Duodenal mucosa (tissue), 2 donors: ENCODE measurements at regions not wholly inside any gene's neighbourhood (a gene's known extent, or its start where the extent isn't known, plus 50 kb on each side); places are given as distances from the start of the nearest gene placed in this dataset.

ENCODE experiments used
- H3K27ac ChIP-seq: one replicate; pipeline ENCODE4 v1.7.0; 2013; ENCODE audit warnings: low read depth, low read length
- H3K27me3 ChIP-seq, 2 donors: one replicate each; pipeline ENCODE4 v1.7.0; 2013; ENCODE audit warnings: low read length in 2 of 2, control low read depth in 1 of 2; ENCODE audit not compliant: insufficient read depth in 2 of 2, control insufficient read depth in 1 of 2
- H3K36me3 ChIP-seq, 2 donors: one replicate each; pipeline ENCODE4 v1.7.0; 2013; ENCODE audit warnings: low read length in 2 of 2, control low read depth in 1 of 2; ENCODE audit not compliant: insufficient read depth in 2 of 2, control insufficient read depth in 1 of 2
- H3K4me1 ChIP-seq, 2 donors: one replicate each; pipeline ENCODE4 v1.7.0; 2013; ENCODE audit warnings: low read length in 2 of 2, control low read depth in 1 of 2; ENCODE audit not compliant: insufficient read depth in 2 of 2, control insufficient read depth in 1 of 2
- H3K4me3 ChIP-seq, 2 donors: one replicate each; pipeline ENCODE4 v1.7.0; 2013; ENCODE audit warnings: low read length in 2 of 2, low read depth in 1 of 2
- H3K9ac ChIP-seq, 2 donors: one replicate each; pipeline ENCODE4 v1.7.0; 2013; ENCODE audit warnings: low read length in 2 of 2, low read depth in 1 of 2
- H3K9me3 ChIP-seq, 2 donors: one replicate each; pipeline ENCODE4 v1.7.0; 2013; ENCODE audit warnings: low read length in 2 of 2, control low read depth in 1 of 2; ENCODE audit not compliant: control insufficient read depth in 1 of 2

- no peaks in the 10 kb centered on the region for H3K9me3 ChIP-seq
- H3K4me1 ChIP-seq, result peaks cover 0 to under 1% of the 10 kb centered on the region in 2 donors
- no peaks in the 10 kb centered on the region for H3K36me3 ChIP-seq
- H3K9ac ChIP-seq, result no peak overlapping the region
- H3K27ac ChIP-seq, result no peak overlapping the region
- no peaks in the 10 kb centered on the region for H3K27me3 ChIP-seq
- no peak overlapping the region for H3K4me3 ChIP-seq
These were observed 182.0 kb downstream of the CAND1 start for GRCh38 chr12:67451206-67451605.

- peaks cover 0 to 8% of the 10 kb centered on the region in 2 donors for H3K4me1 ChIP-seq
- H3K27me3 ChIP-seq, result no peaks in the 10 kb centered on the region
- H3K9me3 ChIP-seq, result no peaks in the 10 kb centered on the region
- no peak overlapping the region for H3K4me3 ChIP-seq
- no peak overlapping the region for H3K27ac ChIP-seq
- H3K9ac ChIP-seq, result no peak overlapping the region
- H3K36me3 ChIP-seq, result no peaks in the 10 kb centered on the region
These were observed 183.1 kb downstream of the CAND1 start for GRCh38 chr12:67452119-67452805.

- H3K4me3 ChIP-seq, result no peak overlapping the region
- no peaks in the 10 kb centered on the region for H3K27me3 ChIP-seq
- H3K27ac ChIP-seq, result no peak overlapping the region
- no peaks in the 10 kb centered on the region for H3K9me3 ChIP-seq
- H3K4me1 ChIP-seq, result peaks cover 0 to 8% of the 10 kb centered on the region in 2 donors
- H3K36me3 ChIP-seq, result no peaks in the 10 kb centered on the region
- no peak overlapping the region for H3K9ac ChIP-seq
These were observed 184.0 kb downstream of the CAND1 start for GRCh38 chr12:67453191-67453590.

GRCh38 chr12:67455236-67455635, 186.1 kb downstream of the CAND1 start:
- Histone ChIP-seq H3K36me3 (no peaks in the 10 kb centered on the region), H3K27me3 (no peaks in the 10 kb centered on the region), H3K4me3 (no peak overlapping the region), H3K27ac (no peak overlapping the region), H3K4me1 (peaks cover 0 to 8% of the 10 kb centered on the region in 2 donors), H3K9me3 (no peaks in the 10 kb centered on the region), H3K9ac (no peak overlapping the region)

- Histone ChIP-seq H3K9ac (no peak overlapping the region), H3K36me3 (no peaks in the 10 kb centered on the region), H3K4me1 (peaks cover 0 to 8% of the 10 kb centered on the region in 2 donors), H3K27ac (no peak overlapping the region), H3K27me3 (no peaks in the 10 kb centered on the region), H3K4me3 (no peak overlapping the region), H3K9me3 (no peaks in the 10 kb centered on the region)
These were observed 187.3 kb downstream of the CAND1 start for GRCh38 chr12:67456431-67456901.

GRCh38 chr12:67457136-67457535, 188.0 kb downstream of the CAND1 start:
- Histone ChIP-seq H3K9ac (no peak overlapping the region), H3K9me3 (no peaks in the 10 kb centered on the region), H3K4me1 (peaks cover 0 to 8% of the 10 kb centered on the region in 2 donors), H3K27ac (no peak overlapping the region), H3K27me3 (no peaks in the 10 kb centered on the region), H3K4me3 (no peak overlapping the region), H3K36me3 (no peaks in the 10 kb centered on the region)

GRCh38 chr12:67457778-67458665, 188.9 kb downstream of the CAND1 start:
- no peak overlapping the region for H3K27ac ChIP-seq
- H3K9ac ChIP-seq, result no peak overlapping the region
- no peaks in the 10 kb centered on the region for H3K27me3 ChIP-seq
- H3K36me3 ChIP-seq, result no peaks in the 10 kb centered on the region
- H3K9me3 ChIP-seq, result no peaks in the 10 kb centered on the region
- peaks cover 0 to 8% of the 10 kb centered on the region in 2 donors for H3K4me1 ChIP-seq
- H3K4me3 ChIP-seq, result no peak overlapping the region

GRCh38 chr12:67459173-67459572, 189.4 kb upstream of the DYRK2 start:
- no peaks in the 10 kb centered on the region for H3K27me3 ChIP-seq
- H3K4me1 ChIP-seq, result peaks cover 0 to 8% of the 10 kb centered on the region in 2 donors
- no peak overlapping the region for H3K4me3 ChIP-seq
- no peak overlapping the region for H3K27ac ChIP-seq
- H3K9me3 ChIP-seq, result no peaks in the 10 kb centered on the region
- no peaks in the 10 kb centered on the region for H3K36me3 ChIP-seq
- H3K9ac ChIP-seq, result no peak overlapping the region

GRCh38 chr12:67459578-67459977, 189.0 kb upstream of the DYRK2 start:
- H3K36me3 ChIP-seq, result no peaks in the 10 kb centered on the region
- H3K4me3 ChIP-seq, result no peak overlapping the region
- no peak overlapping the region for H3K9ac ChIP-seq
- H3K9me3 ChIP-seq, result no peaks in the 10 kb centered on the region
- H3K27ac ChIP-seq, result no peak overlapping the region
- H3K27me3 ChIP-seq, result no peaks in the 10 kb centered on the region
- peaks cover 0 to 8% of the 10 kb centered on the region in 2 donors for H3K4me1 ChIP-seq

GRCh38 chr12:67460388-67460787, 188.2 kb upstream of the DYRK2 start:
- no peak overlapping the region for H3K9ac ChIP-seq
- no peak overlapping the region for H3K27ac ChIP-seq
- H3K27me3 ChIP-seq, result no peaks in the 10 kb centered on the region
- no peak overlapping the region for H3K4me3 ChIP-seq
- no peaks in the 10 kb centered on the region for H3K9me3 ChIP-seq
- H3K36me3 ChIP-seq, result no peaks in the 10 kb centered on the region
- peaks cover 0 to 8% of the 10 kb centered on the region in 2 donors for H3K4me1 ChIP-seq
